ENCODE measurements at regions not wholly inside any gene's neighbourhood (a gene's known extent, or its start where the extent isn't known, plus 50 kb on each side); places are given as distances from the start of the nearest gene placed in this dataset.

GRCh38 chr18:38690626-38691025, 1125.0 kb upstream of the CELF4 start (continued):
- TF ChIP-seq, protein P1, sequence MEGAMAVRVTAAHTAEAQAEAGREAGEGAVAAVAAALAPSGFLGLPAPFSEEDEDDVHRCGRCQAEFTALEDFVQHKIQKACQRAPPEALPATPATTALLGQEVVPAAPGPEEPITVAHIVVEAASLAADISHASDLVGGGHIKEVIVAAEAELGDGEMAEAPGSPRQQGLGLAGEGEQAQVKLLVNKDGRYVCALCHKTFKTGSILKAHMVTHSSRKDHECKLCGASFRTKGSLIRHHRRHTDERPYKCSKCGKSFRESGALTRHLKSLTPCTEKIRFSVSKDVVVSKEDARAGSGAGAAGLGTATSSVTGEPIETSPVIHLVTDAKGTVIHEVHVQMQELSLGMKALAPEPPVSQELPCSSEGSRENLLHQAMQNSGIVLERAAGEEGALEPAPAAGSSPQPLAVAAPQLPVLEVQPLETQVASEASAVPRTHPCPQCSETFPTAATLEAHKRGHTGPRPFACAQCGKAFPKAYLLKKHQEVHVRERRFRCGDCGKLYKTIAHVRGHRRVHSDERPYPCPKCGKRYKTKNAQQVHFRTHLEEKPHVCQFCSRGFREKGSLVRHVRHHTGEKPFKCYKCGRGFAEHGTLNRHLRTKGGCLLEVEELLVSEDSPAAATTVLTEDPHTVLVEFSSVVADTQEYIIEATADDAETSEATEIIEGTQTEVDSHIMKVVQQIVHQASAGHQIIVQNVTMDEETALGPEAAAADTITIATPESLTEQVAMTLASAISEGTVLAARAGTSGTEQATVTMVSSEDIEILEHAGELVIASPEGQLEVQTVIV (IDR thresholded peaks at IDR 0.05; ENCODE audit: borderline replicate concordance, partially characterized antibody): no peak
- TF ChIP-seq, protein P2, sequence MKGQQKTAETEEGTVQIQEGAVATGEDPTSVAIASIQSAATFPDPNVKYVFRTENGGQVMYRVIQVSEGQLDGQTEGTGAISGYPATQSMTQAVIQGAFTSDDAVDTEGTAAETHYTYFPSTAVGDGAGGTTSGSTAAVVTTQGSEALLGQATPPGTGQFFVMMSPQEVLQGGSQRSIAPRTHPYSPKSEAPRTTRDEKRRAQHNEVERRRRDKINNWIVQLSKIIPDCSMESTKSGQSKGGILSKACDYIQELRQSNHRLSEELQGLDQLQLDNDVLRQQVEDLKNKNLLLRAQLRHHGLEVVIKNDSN (IDR thresholded peaks at IDR 0.05; ENCODE audit: borderline replicate concordance, extremely low read length, insufficient read depth, low read depth, low read length): no peak
- TF ChIP-seq RBBP5 (conservative IDR thresholded peaks at IDR 0.05) (no peak), EED (IDR thresholded peaks at IDR 0.05; ENCODE audit: low read depth) (no peak), SPI1 (IDR thresholded peaks at IDR 0.05; ENCODE audit: borderline replicate concordance, insufficient read depth, low read depth, low read length) (no peak), PAX8 (IDR thresholded peaks at IDR 0.05) (no peak)

GRCh38 chr18:38688416-38688815, 1122.8 kb upstream of the CELF4 start:
- Histone ChIP-seq H3K4me3 (no peak overlapping the region), H3K9me3 (replicated peaks; ENCODE audit: control insufficient read depth, insufficient read depth, low read length) (no peaks in the 10 kb centered on the region; the same call in 1 of the 3 replicates), H3K9ac (ENCODE audit: control insufficient read depth, insufficient read depth, low read length) (no peak overlapping the region), H2AFZ (ENCODE audit: control insufficient read depth, low read depth, low read length) (no peak overlapping the region), H3K4me2 (ENCODE audit: control insufficient read depth, insufficient read depth) (no peak overlapping the region), H3K4me1 (ENCODE audit: control insufficient read depth, insufficient read depth, low read length) (no peaks in the 10 kb centered on the region), H3K27me3 (replicated peaks in 1 of 2; ENCODE audit: control insufficient read depth in 2 of 2, insufficient read depth in 2 of 2, low read length in 1 of 2) (no peaks in the 10 kb centered on the region), H4K20me1 (ENCODE audit: control insufficient read depth, insufficient read depth) (no peaks in the 10 kb centered on the region), H3K36me3 (ENCODE audit: control insufficient read depth in 2 of 2, insufficient read depth in 2 of 2, low read length in 1 of 2) (no peaks in the 10 kb centered on the region), H3K27ac (ENCODE audit: control insufficient read depth, insufficient read depth) (no peak overlapping the region), H3K79me2 (ENCODE audit: control insufficient read depth, insufficient read depth, low read length) (no peaks in the 10 kb centered on the region)
- intact Hi-C loops (cut with micrococcal nuclease; ENCODE audit: unreplicated experiment) (no loop called here), in situ Hi-C loops (cut with MboI) (no loop called here)
- BruUV-seq (replicated peaks): no TSS peak
- peak; percentile 66 for ATAC-seq
- TF ChIP-seq ELK1 (IDR thresholded peaks at IDR 0.05; ENCODE audit: low read depth, low read length): no peak
- TF ChIP-seq RCOR1 (conservative IDR thresholded peaks at IDR 0.05; ENCODE audit: low read depth, low read length): no peak
- no peak for TF ChIP-seq KAT2A (conservative IDR thresholded peaks at IDR 0.05; ENCODE audit: control insufficient read depth, low read depth, low read length)
- no peak for TF ChIP-seq EZH2 (IDR thresholded peaks at IDR 0.05; ENCODE audit: borderline replicate concordance, control insufficient read depth, low read depth, low read length)
- no peak for TF ChIP-seq CHD2 (IDR thresholded peaks at IDR 0.05; ENCODE audit: borderline replicate concordance, low read depth, low read length)
- no peak for TF ChIP-seq CREM (IDR thresholded peaks at IDR 0.05; ENCODE audit: low read depth)
- TF ChIP-seq, protein P3, sequence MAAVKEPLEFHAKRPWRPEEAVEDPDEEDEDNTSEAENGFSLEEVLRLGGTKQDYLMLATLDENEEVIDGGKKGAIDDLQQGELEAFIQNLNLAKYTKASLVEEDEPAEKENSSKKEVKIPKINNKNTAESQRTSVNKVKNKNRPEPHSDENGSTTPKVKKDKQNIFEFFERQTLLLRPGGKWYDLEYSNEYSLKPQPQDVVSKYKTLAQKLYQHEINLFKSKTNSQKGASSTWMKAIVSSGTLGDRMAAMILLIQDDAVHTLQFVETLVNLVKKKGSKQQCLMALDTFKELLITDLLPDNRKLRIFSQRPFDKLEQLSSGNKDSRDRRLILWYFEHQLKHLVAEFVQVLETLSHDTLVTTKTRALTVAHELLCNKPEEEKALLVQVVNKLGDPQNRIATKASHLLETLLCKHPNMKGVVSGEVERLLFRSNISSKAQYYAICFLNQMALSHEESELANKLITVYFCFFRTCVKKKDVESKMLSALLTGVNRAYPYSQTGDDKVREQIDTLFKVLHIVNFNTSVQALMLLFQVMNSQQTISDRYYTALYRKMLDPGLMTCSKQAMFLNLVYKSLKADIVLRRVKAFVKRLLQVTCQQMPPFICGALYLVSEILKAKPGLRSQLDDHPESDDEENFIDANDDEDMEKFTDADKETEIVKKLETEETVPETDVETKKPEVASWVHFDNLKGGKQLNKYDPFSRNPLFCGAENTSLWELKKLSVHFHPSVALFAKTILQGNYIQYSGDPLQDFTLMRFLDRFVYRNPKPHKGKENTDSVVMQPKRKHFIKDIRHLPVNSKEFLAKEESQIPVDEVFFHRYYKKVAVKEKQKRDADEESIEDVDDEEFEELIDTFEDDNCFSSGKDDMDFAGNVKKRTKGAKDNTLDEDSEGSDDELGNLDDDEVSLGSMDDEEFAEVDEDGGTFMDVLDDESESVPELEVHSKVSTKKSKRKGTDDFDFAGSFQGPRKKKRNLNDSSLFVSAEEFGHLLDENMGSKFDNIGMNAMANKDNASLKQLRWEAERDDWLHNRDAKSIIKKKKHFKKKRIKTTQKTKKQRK (IDR thresholded peaks at IDR 0.05; ENCODE audit: low read depth, low read length): no peak
- no peak for TF ChIP-seq YBX1 (IDR thresholded peaks at IDR 0.05)
- TF ChIP-seq PKNOX1 (IDR thresholded peaks at IDR 0.05): no peak
- RAD21 ChIA-PET (ENCODE audit: unreplicated experiment): no interaction called here
- CTCF ChIA-PET: interaction anchor here (1.0 kb wide), 1 partner anchor 10 kb away, joined by 3 read pairs; no protein-coding TSS in a partner anchor
- SMC1A ChIA-PET (ENCODE audit: uncharacterized antibody, unreplicated experiment): interaction anchor here (1.1 to 1.2 kb wide), 2 partner anchors 10 to 144 kb away, joined by 3 read pairs; no protein-coding TSS in a partner anchor
- POLR2A ChIA-PET: no interaction called here
- no peak for FAIRE-seq
- WGBS (ENCODE audit: insufficient coverage, insufficient replicate concordance, low lambda C conversion rate, missing lambda C conversion rate): 7% methylated on average over 1 of the region's 1 CpG
- no peak for DNase-seq (ENCODE audit: low read depth, low spot score)

All from GM12878 (cell line).